ENCODE measurements at regions not wholly inside any gene's neighbourhood (a gene's known extent, or its start where the extent isn't known, plus 50 kb on each side); places are given as distances from the start of the nearest gene placed in this dataset.

DNA sequence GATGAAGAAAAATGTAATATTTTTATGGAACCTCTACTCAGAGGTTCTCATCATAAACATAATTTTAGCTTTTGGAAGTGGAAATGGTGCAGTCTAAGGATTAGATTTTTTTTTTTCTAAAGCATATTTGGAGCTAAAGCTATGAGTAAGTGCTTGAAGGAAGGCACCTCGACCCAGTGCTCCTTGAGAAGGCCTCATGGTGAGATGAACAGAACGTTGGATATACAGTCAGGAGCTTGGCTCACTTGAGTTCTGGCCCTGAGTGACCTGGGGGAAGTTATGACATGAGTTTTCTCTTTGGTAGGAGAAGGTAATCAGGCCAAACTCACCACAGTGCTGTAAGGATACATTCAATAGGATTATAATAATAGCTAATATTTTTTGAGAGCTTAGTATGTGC, 163.3 kb downstream of the JCAD start:
- FAIRE-seq (no peak), DNase-seq (ENCODE audit: low spot score) (no peak), ATAC-seq (no peak)
- no peaks in the 10 kb centered on the region for H3K36me3 ChIP-seq (replicated peaks in 1 of 2; ENCODE audit: control insufficient read depth in 1 of 2, insufficient read depth in 2 of 2, low read length in 2 of 2)
- no TSS peak for BruUV-seq (replicated peaks)
- no peaks in the 10 kb centered on the region for H3K4me1 ChIP-seq (ENCODE audit: insufficient read depth, low read length)
- POLR2A ChIA-PET = no interaction called here
- H4K20me1 ChIP-seq (ENCODE audit: insufficient read depth, low read length) = no peaks in the 10 kb centered on the region
- in situ Hi-C loops (cut with HindIII; ENCODE audit: extremely low pct_ligation_motif_present, low pct_unique_long_range_greater_than_20kb) (no loop called here), intact Hi-C loops (cut with micrococcal nuclease; ENCODE audit: unreplicated experiment) (no loop called here)
- 0% methylated on average over 2 of the region's 2 CpGs for WGBS (ENCODE audit: low lambda C conversion rate)
- CTCF ChIA-PET (ENCODE audit: low intra/inter-chr PET ratio, low total read pairs) = no interaction called here
- no peak overlapping the region for H3K9ac ChIP-seq (ENCODE audit: insufficient read depth, low read depth, low read length)
- no peak overlapping the region for H3K4me3 ChIP-seq (replicated peaks in 1 of 3; ENCODE audit: insufficient read depth in 1 of 3, low read depth in 2 of 3, low read length in 3 of 3)
- no peak overlapping the region for H3K4me2 ChIP-seq (ENCODE audit: low read depth, low read length)
- no peak overlapping the region for H2AFZ ChIP-seq (ENCODE audit: low read length)
- H3K27ac ChIP-seq (ENCODE audit: extremely low read length, insufficient read depth, low read length) = no peak overlapping the region
- H3K9me3 ChIP-seq (ENCODE audit: low read length) = no peaks in the 10 kb centered on the region
- no peaks in the 10 kb centered on the region for H3K79me2 ChIP-seq (ENCODE audit: insufficient read depth, low read length)
- TF ChIP-seq, protein P1, sequence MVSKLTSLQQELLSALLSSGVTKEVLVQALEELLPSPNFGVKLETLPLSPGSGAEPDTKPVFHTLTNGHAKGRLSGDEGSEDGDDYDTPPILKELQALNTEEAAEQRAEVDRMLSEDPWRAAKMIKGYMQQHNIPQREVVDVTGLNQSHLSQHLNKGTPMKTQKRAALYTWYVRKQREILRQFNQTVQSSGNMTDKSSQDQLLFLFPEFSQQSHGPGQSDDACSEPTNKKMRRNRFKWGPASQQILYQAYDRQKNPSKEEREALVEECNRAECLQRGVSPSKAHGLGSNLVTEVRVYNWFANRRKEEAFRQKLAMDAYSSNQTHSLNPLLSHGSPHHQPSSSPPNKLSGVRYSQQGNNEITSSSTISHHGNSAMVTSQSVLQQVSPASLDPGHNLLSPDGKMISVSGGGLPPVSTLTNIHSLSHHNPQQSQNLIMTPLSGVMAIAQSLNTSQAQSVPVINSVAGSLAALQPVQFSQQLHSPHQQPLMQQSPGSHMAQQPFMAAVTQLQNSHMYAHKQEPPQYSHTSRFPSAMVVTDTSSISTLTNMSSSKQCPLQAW (CRISPR knock-in tag; IDR thresholded peaks at IDR 0.05) = no peak
- no peak for TF ChIP-seq CENPX (CRISPR knock-in tag; IDR thresholded peaks at IDR 0.05)
- TF ChIP-seq, protein P2, sequence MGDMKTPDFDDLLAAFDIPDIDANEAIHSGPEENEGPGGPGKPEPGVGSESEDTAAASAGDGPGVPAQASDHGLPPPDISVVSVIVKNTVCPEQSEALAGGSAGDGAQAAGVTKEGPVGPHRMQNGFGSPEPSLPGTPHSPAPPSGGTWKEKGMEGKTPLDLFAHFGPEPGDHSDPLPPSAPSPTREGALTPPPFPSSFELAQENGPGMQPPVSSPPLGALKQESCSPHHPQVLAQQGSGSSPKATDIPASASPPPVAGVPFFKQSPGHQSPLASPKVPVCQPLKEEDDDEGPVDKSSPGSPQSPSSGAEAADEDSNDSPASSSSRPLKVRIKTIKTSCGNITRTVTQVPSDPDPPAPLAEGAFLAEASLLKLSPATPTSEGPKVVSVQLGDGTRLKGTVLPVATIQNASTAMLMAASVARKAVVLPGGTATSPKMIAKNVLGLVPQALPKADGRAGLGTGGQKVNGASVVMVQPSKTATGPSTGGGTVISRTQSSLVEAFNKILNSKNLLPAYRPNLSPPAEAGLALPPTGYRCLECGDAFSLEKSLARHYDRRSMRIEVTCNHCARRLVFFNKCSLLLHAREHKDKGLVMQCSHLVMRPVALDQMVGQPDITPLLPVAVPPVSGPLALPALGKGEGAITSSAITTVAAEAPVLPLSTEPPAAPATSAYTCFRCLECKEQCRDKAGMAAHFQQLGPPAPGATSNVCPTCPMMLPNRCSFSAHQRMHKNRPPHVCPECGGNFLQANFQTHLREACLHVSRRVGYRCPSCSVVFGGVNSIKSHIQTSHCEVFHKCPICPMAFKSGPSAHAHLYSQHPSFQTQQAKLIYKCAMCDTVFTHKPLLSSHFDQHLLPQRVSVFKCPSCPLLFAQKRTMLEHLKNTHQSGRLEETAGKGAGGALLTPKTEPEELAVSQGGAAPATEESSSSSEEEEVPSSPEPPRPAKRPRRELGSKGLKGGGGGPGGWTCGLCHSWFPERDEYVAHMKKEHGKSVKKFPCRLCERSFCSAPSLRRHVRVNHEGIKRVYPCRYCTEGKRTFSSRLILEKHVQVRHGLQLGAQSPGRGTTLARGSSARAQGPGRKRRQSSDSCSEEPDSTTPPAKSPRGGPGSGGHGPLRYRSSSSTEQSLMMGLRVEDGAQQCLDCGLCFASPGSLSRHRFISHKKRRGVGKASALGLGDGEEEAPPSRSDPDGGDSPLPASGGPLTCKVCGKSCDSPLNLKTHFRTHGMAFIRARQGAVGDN (CRISPR knock-in tag; IDR thresholded peaks at IDR 0.05) = no peak
- no peak for TF ChIP-seq TBX2 (CRISPR knock-in tag; IDR thresholded peaks at IDR 0.05; ENCODE audit: borderline replicate concordance)
- TF ChIP-seq ZFY (CRISPR knock-in tag; IDR thresholded peaks at IDR 0.05) = no peak
- TF ChIP-seq ZNF7 (CRISPR knock-in tag; IDR thresholded peaks at IDR 0.05) = no peak
- TF ChIP-seq RARA (CRISPR knock-in tag; IDR thresholded peaks at IDR 0.05) = no peak
- TF ChIP-seq JUND (CRISPR knock-in tag; IDR thresholded peaks at IDR 0.05) = no peak
- 0 out of 5 replicates have a peak, but pooled peaks cover 0 to 7% of the 10 kb centered on the region in 2 experiments for H3K27me3 ChIP-seq (ENCODE audit: control insufficient read depth in 1 of 2, insufficient read depth in 2 of 2, low read length in 2 of 2)
